ENCODE measurements at regions not wholly inside any gene's neighbourhood (a gene's known extent, or its start where the extent isn't known, plus 50 kb on each side); places are given as distances from the start of the nearest gene placed in this dataset.

DNA sequence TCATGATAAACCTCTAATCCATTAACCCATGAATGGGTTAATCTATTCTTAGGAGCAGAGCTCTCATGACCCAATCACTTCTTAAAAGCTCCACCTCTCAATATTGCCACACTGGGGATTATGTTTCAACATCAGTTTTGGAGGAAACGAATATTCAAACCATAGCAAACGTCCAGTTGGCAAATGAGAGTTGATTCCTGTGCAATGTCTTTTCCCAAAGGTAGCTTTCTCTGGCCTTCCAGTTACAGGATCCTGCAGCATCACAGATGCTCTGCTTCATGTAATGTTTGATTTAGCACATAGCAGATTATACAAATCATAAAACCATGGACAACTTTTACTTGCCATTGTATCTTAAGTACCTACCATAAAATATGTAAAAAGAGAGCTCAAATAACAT lies 481.0 kb downstream of the TNS1 start:
- no peak overlapping the region for H3K4me3 ChIP-seq
- ATAC-seq (no peak), DNase-seq (no peak)
- no peaks in the 10 kb centered on the region for H3K27me3 ChIP-seq
- H3K9me3 ChIP-seq: no peaks in the 10 kb centered on the region
- intact Hi-C loops (cut with DNase I): no loop called here
- TF ChIP-seq POLR2A (IDR thresholded peaks at IDR 0.05): no peak
- TF ChIP-seq, protein P1, sequence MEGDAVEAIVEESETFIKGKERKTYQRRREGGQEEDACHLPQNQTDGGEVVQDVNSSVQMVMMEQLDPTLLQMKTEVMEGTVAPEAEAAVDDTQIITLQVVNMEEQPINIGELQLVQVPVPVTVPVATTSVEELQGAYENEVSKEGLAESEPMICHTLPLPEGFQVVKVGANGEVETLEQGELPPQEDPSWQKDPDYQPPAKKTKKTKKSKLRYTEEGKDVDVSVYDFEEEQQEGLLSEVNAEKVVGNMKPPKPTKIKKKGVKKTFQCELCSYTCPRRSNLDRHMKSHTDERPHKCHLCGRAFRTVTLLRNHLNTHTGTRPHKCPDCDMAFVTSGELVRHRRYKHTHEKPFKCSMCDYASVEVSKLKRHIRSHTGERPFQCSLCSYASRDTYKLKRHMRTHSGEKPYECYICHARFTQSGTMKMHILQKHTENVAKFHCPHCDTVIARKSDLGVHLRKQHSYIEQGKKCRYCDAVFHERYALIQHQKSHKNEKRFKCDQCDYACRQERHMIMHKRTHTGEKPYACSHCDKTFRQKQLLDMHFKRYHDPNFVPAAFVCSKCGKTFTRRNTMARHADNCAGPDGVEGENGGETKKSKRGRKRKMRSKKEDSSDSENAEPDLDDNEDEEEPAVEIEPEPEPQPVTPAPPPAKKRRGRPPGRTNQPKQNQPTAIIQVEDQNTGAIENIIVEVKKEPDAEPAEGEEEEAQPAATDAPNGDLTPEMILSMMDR (IDR thresholded peaks at IDR 0.05): no peak
- H3K36me3 ChIP-seq (replicated peaks in 1 of 2; ENCODE audit: insufficient read depth in 1 of 2, low read depth in 2 of 2): no peaks in the 10 kb centered on the region
- H3K4me1 ChIP-seq: no peaks in the 10 kb centered on the region
- H3K27ac ChIP-seq: no peak overlapping the region
- WGBS, 2 donors: 22% methylated on average over 2 of the region's 2 CpGs

DNA sequence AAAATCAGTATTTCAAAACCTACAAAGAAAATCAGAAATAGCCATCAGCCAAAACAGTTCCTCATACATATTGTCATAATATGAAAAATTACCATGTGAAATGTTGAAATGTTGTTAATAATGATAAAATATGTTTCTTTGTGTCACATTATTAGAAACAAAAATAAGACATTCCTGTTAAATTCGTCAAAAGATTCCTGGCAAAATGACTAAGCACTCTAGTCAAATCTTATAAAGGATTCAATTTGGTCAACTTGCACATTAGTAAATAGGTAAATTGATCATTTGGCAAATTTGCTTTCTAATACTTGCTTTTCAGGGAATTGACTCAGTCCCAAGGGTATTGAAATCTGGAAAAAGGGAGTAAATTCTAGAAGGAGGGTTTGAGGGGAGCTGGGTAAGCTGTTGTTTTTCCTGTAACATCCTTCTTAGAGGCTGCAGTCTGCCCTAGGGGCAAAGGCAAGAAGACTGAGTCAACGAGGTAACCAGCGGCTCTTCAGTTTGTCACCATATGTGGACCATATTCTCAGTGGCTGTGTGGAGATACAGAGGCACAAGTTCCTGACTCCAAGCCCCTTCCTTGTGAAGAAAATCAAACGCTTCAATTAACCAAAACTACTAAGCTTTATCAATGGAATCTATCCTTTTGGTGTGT lies 482.3 kb downstream of the TNS1 start:
- H3K9me3 ChIP-seq: no peaks in the 10 kb centered on the region
- H3K27ac ChIP-seq: no peak overlapping the region
- DNase-seq (no peak), ATAC-seq (no peak)
- intact Hi-C loops (cut with DNase I): no loop called here
- 63 to 75% methylated on average over 4 of the region's 4 CpGs for WGBS, 2 donors
- no peak overlapping the region for H3K4me3 ChIP-seq
- H3K27me3 ChIP-seq: no peaks in the 10 kb centered on the region
- H3K4me1 ChIP-seq: no peaks in the 10 kb centered on the region
- no peak for TF ChIP-seq POLR2A (IDR thresholded peaks at IDR 0.05)
- TF ChIP-seq, protein P1 (IDR thresholded peaks at IDR 0.05): no peak
- H3K36me3 ChIP-seq (replicated peaks in 1 of 2; ENCODE audit: insufficient read depth in 1 of 2, low read depth in 2 of 2): no peaks in the 10 kb centered on the region

GRCh38 chr2:217517402-217517801 lies 485.4 kb downstream of the TNS1 start:
- Histone ChIP-seq H3K4me1 (no peaks in the 10 kb centered on the region), H3K9me3 (no peaks in the 10 kb centered on the region), H3K36me3 (replicated peaks in 1 of 2; ENCODE audit: insufficient read depth in 1 of 2, low read depth in 2 of 2) (no peaks in the 10 kb centered on the region), H3K27me3 (no peaks in the 10 kb centered on the region), H3K4me3 (no peak overlapping the region), H3K27ac (no peak overlapping the region)
- WGBS, 2 donors: 63 to 65% methylated on average over 5 of the region's 5 CpGs
- DNase-seq: no peak
- ATAC-seq: no peak
- intact Hi-C loops (cut with DNase I): no loop called here
- TF ChIP-seq, protein P1 (IDR thresholded peaks at IDR 0.05): no peak
- no peak for TF ChIP-seq POLR2A (IDR thresholded peaks at IDR 0.05)

DNA sequence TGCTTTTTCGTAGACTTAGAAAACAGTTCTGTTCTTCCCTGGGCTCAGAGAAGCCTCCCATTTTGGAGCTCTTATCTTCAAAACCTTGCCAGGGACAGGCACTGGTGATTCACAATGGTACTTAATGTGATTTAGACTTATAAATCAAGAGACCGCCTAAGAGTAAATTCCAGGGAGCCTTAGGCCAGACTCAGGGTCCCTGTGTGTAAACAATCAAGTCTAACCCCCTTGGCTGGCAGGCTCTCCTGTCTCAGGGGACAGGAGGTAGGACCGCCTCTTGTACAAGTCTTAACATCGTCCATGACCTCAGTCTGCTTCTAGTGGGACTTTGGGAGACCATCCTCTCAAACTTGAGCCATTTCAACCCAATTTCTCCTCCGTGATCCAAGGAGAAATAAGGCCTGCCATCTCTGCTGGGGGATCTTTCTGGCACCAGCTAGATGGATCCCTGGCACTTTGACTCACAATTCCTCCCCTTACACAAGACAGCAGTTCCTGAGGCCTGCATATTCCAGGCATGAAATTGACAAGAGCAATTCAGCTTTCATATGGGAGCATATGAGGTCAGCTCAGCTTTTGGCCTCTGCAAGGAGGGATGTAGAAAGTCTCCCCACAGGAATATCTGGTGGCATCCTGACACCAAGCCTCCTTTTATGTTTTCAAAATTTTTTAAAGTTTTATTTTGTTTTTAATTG lies 487.0 kb downstream of the TNS1 start:
- no peaks in the 10 kb centered on the region for H3K27me3 ChIP-seq
- ATAC-seq: no peak
- intact Hi-C loops (cut with DNase I): no loop called here
- H3K27ac ChIP-seq: no peak overlapping the region
- TF ChIP-seq, protein P1 (IDR thresholded peaks at IDR 0.05): no peak
- no peak for DNase-seq
- peaks cover 3% of the 10 kb centered on the region for H3K4me1 ChIP-seq
- 87 to 88% methylated on average over 4 to 5 of the region's 5 CpGs for WGBS, 2 donors
- no peaks in the 10 kb centered on the region for H3K36me3 ChIP-seq (replicated peaks in 1 of 2; ENCODE audit: insufficient read depth in 1 of 2, low read depth in 2 of 2)
- H3K9me3 ChIP-seq: no peaks in the 10 kb centered on the region
- no peak overlapping the region for H3K4me3 ChIP-seq

- Histone ChIP-seq H3K4me3 (no peak overlapping the region), H3K27ac (no peak overlapping the region), H3K4me1 (peaks cover 8% of the 10 kb centered on the region), H3K36me3 (replicated peaks in 1 of 2; ENCODE audit: insufficient read depth in 1 of 2, low read depth in 2 of 2) (no peaks in the 10 kb centered on the region), H3K9me3 (no peaks in the 10 kb centered on the region), H3K27me3 (no peaks in the 10 kb centered on the region)
- no peak for DNase-seq
- TF ChIP-seq POLR2A (IDR thresholded peaks at IDR 0.05): no peak
- TF ChIP-seq, protein P1 (IDR thresholded peaks at IDR 0.05): no peak
- WGBS, 2 donors: 43 to 64% methylated on average over 1 of the region's 1 CpG
- intact Hi-C loops (cut with DNase I): no loop called here
- no peak for ATAC-seq
These were observed 489.5 kb downstream of the TNS1 start for GRCh38 chr2:217513258-217513657.

Data from body of pancreas (tissue), 4 donors.